CD14-positive monocyte (primary cell): ENCODE measurements at regions not wholly inside any gene's neighbourhood (a gene's known extent, or its start where the extent isn't known, plus 50 kb on each side); places are given as distances from the start of the nearest gene placed in this dataset.

ENCODE experiments used
- DNase-seq, 3 donors: peaks; one replicate each; pipeline ENCODE4 v3.0.0-alpha.2; 2011 to 2022
- H2AFZ ChIP-seq: 2 replicates; pipeline ENCODE4 v1.6.0; 2012; ENCODE audit warnings: mild to moderate bottlenecking, low read depth, low read length, inconsistent platforms; ENCODE audit not compliant: insufficient read depth, poor library complexity, severe bottlenecking
- H3K27ac ChIP-seq, 2 donors: 1 replicate in 1 of 2; 2 replicates in 1 of 2; pipeline ENCODE4 v1.5.1; 2012 to 2013; ENCODE audit warnings: low read length in 2 of 2, control low read depth in 1 of 2, inconsistent platforms in 1 of 2, low read depth in 1 of 2, mild to moderate bottlenecking in 1 of 2
- H3K27me3 ChIP-seq, 2 donors: one replicate each; pipeline versions ENCODE4 v1.6.0 to v1.6.1; 2011 to 2013; ENCODE audit warnings: low read length in 2 of 2; ENCODE audit not compliant: control insufficient read depth in 2 of 2, insufficient read depth in 2 of 2
- H3K36me3 ChIP-seq, 2 donors: replicated peaks in 1 of 2; 1 replicate in 1 of 2; 2 replicates in 1 of 2; pipeline versions ENCODE4 v1.5.1 to v1.6.1; 2012 to 2013; ENCODE audit warnings: low read length in 2 of 2, control low read depth in 1 of 2, inconsistent platforms in 1 of 2, mild to moderate bottlenecking in 1 of 2; ENCODE audit not compliant: insufficient read depth in 2 of 2, control insufficient read depth in 1 of 2
- H3K4me1 ChIP-seq, 2 donors: 1 replicate in 1 of 2; 2 replicates in 1 of 2; pipeline versions ENCODE4 v1.5.1 to v1.6.1; 2012 to 2013; ENCODE audit warnings: low read length in 2 of 2, control low read depth in 1 of 2, inconsistent platforms in 1 of 2, mild to moderate bottlenecking in 1 of 2, moderate library complexity in 1 of 2; ENCODE audit not compliant: insufficient read depth in 2 of 2, control insufficient read depth in 1 of 2
- H3K4me2 ChIP-seq: replicated peaks from 2 replicates; pipeline ENCODE3; 2012; ENCODE audit warnings: low read length, moderate library complexity, mild to moderate bottlenecking; ENCODE audit not compliant: poor library complexity, severe bottlenecking; ENCODE audit errors: extremely low read depth
- H3K4me3 ChIP-seq, 3 experiments: fragments of 200-600 bp in 1 of 3; sonication (generic) in 1 of 3; replicated peaks in 1 of 3; 1 replicate in 2 of 3; 2 replicates in 1 of 3; pipeline ENCODE4 v1.5.1; 2011 to 2013; ENCODE audit warnings: low read length in 3 of 3, mild to moderate bottlenecking in 3 of 3, control low read depth in 2 of 3, low read depth in 2 of 3, inconsistent platforms in 1 of 3, moderate library complexity in 1 of 3
- H3K79me2 ChIP-seq: 2 replicates; pipeline ENCODE4 v1.6.0; 2012; ENCODE audit warnings: mild to moderate bottlenecking, control low read depth, inconsistent platforms, low read length, moderate library complexity; ENCODE audit not compliant: insufficient read depth
- H3K9ac ChIP-seq: 2 replicates; pipeline ENCODE4 v1.6.0; 2017; ENCODE audit warnings: low read length, mild to moderate bottlenecking; ENCODE audit not compliant: insufficient read depth, poor library complexity, severe bottlenecking
- H3K9me3 ChIP-seq, 2 donors: replicated peaks in 1 of 2; 1 replicate in 1 of 2; 2 replicates in 1 of 2; pipeline versions ENCODE4 v1.5.1 to v1.6.1; 2012 to 2013; ENCODE audit warnings: low read length in 2 of 2, control low read depth in 1 of 2; ENCODE audit not compliant: control insufficient read depth in 1 of 2, insufficient read depth in 1 of 2
- H4K20me1 ChIP-seq: 2 replicates; pipeline ENCODE4 v1.6.0; 2012; ENCODE audit warnings: mild to moderate bottlenecking, low read length, control low read depth, moderate library complexity; ENCODE audit not compliant: insufficient read depth
- H3K27ac Mint-ChIP-seq, 7 donors: one replicate each; pipeline ENCODE4 v1.8.0; 2020; ENCODE audit warnings: mild to moderate bottlenecking in 7 of 7, mixed read lengths in 7 of 7, moderate library complexity in 6 of 7, inconsistent platforms in 2 of 7
- H3K27me3 Mint-ChIP-seq, 3 donors: one replicate each; pipeline ENCODE4 v1.8.0; 2021 to 2022; ENCODE audit warnings: low read depth in 3 of 3, mild to moderate bottlenecking in 3 of 3, mixed read lengths in 3 of 3, moderate library complexity in 3 of 3, inconsistent platforms in 1 of 3
- H3K36me3 Mint-ChIP-seq, 2 donors: one replicate each; pipeline ENCODE4 v1.8.0; 2020; ENCODE audit warnings: mixed read lengths in 2 of 2, inconsistent platforms in 1 of 2, mild to moderate bottlenecking in 1 of 2
- H3K4me1 Mint-ChIP-seq: one replicate; pipeline ENCODE4 v1.8.0; 2020; ENCODE audit warnings: mild to moderate bottlenecking, mixed read lengths
- H3K4me3 Mint-ChIP-seq, 2 donors: one replicate each; pipeline ENCODE4 v1.8.0; 2020; ENCODE audit warnings: mild to moderate bottlenecking in 2 of 2, mixed read lengths in 2 of 2, moderate library complexity in 1 of 2
- H3K9me3 Mint-ChIP-seq, 7 donors: one replicate each; pipeline ENCODE4 v1.8.0; 2020 to 2022; ENCODE audit warnings: mixed read lengths in 7 of 7, mild to moderate bottlenecking in 6 of 7, moderate library complexity in 6 of 7, inconsistent platforms in 2 of 7
- WGBS: methylation state at CpG from one replicate; pipeline ENCODE4 v1.1.5; 2013; ENCODE audit warnings: missing lambda C conversion rate; ENCODE audit not compliant: insufficient coverage; 5-methylcytosine and 5-hydroxymethylcytosine counted together
- intact Hi-C, 2 donors: fragments of 100-400 bp; cut with micrococcal nuclease; formaldehyde crosslinking; loops; one replicate each; pipeline versions ENCODE4 v1.15.0 to v1.15.1; 2023
- TF ChIP-seq, protein P1 (sequence below): fragments of 200-600 bp; IDR thresholded peaks from one replicate; pipeline ENCODE4 v1.8.0; 2022; ENCODE audit warnings: antibody characterized with exemption, mild to moderate bottlenecking

DNA sequence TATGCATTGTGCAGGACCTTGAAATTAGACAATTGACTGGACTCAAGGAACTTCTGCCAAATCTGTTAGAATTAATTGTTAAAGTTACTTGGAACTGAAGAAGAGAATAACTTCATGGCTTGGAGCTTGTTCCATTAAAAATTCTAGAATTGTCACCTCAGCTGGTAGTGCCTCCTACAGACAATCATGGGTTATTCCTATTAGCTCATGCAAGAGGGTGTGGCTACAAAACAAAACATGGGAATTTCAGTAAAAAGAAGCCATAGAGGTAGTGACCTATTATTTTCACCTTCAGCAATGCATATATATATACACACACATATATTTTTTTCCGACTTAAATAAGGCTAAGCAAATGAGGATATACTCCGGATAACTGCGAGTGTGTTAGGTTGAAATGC lies 181.9 kb upstream of the DTNA start:
- H3K27ac Mint-ChIP-seq: no peak overlapping the region
- Histone ChIP-seq H3K4me1 (no peaks in the 10 kb centered on the region), H3K27ac (no peak overlapping the region), H3K79me2 (no peaks in the 10 kb centered on the region), H3K9me3 (no peaks in the 10 kb centered on the region), H4K20me1 (no peaks in the 10 kb centered on the region), H3K4me3 (no peak overlapping the region), H3K4me2 (no peak overlapping the region), H3K9ac (no peak overlapping the region), H3K36me3 (no peaks in the 10 kb centered on the region), H3K27me3 (no peaks in the 10 kb centered on the region), H2AFZ (no peak overlapping the region)
- no peaks in the 10 kb centered on the region for H3K36me3 Mint-ChIP-seq
- WGBS: no CpG with 5 or more reads among the region's 3 CpGs
- H3K4me1 Mint-ChIP-seq: no peaks in the 10 kb centered on the region
- H3K9me3 Mint-ChIP-seq: peaks cover 0 to 4% (median 0%) of the 10 kb centered on the region in 7 donors
- H3K27me3 Mint-ChIP-seq: peaks cover 0 to 5% (median 1%) of the 10 kb centered on the region in 3 donors
- DNase-seq: no peak
- intact Hi-C loops: no loop called here
- H3K4me3 Mint-ChIP-seq: no peak overlapping the region
- TF ChIP-seq, protein P1, sequence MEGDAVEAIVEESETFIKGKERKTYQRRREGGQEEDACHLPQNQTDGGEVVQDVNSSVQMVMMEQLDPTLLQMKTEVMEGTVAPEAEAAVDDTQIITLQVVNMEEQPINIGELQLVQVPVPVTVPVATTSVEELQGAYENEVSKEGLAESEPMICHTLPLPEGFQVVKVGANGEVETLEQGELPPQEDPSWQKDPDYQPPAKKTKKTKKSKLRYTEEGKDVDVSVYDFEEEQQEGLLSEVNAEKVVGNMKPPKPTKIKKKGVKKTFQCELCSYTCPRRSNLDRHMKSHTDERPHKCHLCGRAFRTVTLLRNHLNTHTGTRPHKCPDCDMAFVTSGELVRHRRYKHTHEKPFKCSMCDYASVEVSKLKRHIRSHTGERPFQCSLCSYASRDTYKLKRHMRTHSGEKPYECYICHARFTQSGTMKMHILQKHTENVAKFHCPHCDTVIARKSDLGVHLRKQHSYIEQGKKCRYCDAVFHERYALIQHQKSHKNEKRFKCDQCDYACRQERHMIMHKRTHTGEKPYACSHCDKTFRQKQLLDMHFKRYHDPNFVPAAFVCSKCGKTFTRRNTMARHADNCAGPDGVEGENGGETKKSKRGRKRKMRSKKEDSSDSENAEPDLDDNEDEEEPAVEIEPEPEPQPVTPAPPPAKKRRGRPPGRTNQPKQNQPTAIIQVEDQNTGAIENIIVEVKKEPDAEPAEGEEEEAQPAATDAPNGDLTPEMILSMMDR: no peak

DNA sequence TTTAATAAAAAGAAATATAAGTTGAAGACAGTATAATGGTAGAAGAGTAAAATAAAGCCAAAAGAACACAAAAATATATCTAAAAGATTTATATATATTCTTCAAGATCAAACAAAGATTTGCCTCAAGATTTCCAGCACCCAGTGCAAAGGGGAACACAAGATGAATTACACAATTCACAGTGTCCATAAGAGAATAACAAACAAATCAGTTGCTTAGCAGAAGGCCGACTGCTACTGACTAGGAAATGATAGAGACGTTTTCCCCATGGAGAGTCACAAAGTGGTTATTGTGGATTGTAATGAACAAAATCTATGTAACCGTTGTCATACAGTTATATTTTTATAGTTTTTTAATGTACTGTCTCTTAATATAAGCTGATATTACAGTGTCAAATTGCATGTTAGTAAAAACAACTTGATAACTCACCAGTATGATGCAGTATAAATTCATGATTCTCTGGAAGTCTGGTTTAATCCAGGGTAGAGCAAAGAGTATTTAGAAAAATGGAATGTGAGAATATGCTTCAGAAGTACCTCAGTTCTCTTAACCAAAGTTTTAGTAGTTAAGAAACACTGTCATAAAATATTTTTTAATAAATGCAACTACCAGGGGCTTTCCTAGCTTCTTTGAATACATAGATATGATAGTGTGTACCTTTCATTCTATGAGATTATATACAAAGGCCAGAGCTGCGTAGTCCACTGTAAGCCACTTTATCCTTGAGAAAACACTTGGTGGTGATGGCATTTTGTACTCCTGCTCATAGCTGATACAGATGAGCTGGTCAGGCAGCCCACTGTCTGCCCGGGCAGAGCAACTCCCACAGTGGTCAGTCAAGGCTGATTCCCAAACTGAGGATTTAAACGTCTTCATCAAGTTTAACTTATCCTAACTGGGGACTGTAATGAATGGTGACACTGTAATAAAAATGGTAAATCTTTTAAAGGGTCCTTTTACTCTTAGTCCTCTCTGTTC lies 180.5 kb upstream of the DTNA start:
- 78% methylated on average over 1 of the region's 6 CpGs for WGBS
- Mint-ChIP-seq H3K36me3 (no peaks in the 10 kb centered on the region), H3K27ac (no peak overlapping the region), H3K4me1 (no peaks in the 10 kb centered on the region), H3K4me3 (no peak overlapping the region), H3K27me3 (peaks cover 0 to 7% (median 1%) of the 10 kb centered on the region in 3 donors), H3K9me3 (peaks cover 0 to 5% (median 3%) of the 10 kb centered on the region in 7 donors)
- DNase-seq: no peak
- H3K27me3 ChIP-seq: no peaks in the 10 kb centered on the region
- TF ChIP-seq, protein P1: no peak
- no peaks in the 10 kb centered on the region for H3K79me2 ChIP-seq
- no peaks in the 10 kb centered on the region for H3K4me1 ChIP-seq
- no peaks in the 10 kb centered on the region for H3K9me3 ChIP-seq
- no peak overlapping the region for H3K4me2 ChIP-seq
- H4K20me1 ChIP-seq: no peaks in the 10 kb centered on the region
- no peak overlapping the region for H3K27ac ChIP-seq
- intact Hi-C loops: no loop called here
- H3K4me3 ChIP-seq: no peak overlapping the region
- H3K9ac ChIP-seq: no peak overlapping the region
- no peaks in the 10 kb centered on the region for H3K36me3 ChIP-seq
- H2AFZ ChIP-seq: no peak overlapping the region
